GM23248 (cell line): ENCODE measurements at regions not wholly inside any gene's neighbourhood (a gene's known extent, or its start where the extent isn't known, plus 50 kb on each side); places are given as distances from the start of the nearest gene placed in this dataset.

ENCODE experiments used
- EZH2 ChIP-seq: fragments of 200-600 bp; sonication (generic); IDR thresholded peaks from 2 replicates; pipeline ENCODE4 v1.6.1; 2018; ENCODE audit warnings: antibody characterized with exemption, mild to moderate bottlenecking; ENCODE audit not compliant: insufficient read depth, poor library complexity, severe bottlenecking
- EZH2phosphoT487 ChIP-seq: fragments of 200-600 bp; sonication (generic); IDR thresholded peaks from 2 replicates; pipeline ENCODE4 v1.6.1; 2018; ENCODE audit warnings: antibody characterized with exemption, moderate library complexity, mild to moderate bottlenecking, low read depth; ENCODE audit not compliant: insufficient read depth

DNA sequence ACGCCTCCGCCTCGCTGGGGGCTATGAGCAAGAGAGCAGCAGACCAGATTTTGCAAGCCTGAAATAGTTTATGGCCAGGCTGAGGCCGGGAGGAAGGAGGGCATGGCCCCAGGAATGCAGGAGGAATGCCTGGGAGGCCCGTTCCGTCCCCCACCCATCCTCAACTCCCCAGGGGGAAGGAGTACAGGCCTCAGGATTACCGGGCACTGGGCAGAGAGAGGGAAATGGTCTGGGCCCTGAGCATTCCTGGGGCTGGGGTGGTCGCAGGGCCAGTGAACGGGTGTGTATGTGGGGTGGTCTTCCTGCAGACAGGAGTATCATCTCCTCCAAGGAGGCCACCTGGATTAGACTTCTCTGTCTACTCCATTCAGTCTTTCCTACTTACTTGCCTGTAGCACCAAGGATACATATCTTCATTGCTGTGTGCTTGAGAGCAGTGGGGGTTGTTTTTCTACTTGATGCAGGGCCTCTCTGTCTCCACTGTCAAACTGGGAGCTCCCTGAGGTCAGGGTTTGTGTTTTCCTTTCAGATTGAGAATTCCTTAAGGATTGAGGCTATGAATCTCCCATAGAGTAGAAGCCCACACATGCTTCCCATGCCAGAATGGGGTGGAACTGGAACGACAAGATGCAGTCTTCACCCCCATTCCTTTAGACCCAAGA is 81.3 kb downstream of the VEGFA start:
- TF ChIP-seq EZH2 = no peak
- no peak for TF ChIP-seq EZH2phosphoT487
